PC-3 (cell line): ENCODE measurements at regions not wholly inside any gene's neighbourhood (a gene's known extent, or its start where the extent isn't known, plus 50 kb on each side); places are given as distances from the start of the nearest gene placed in this dataset.

Source experiments
- CTCF ChIP-seq: fragments of 300-600 bp; sonication (generic); conservative IDR thresholded peaks from 2 replicates; pipeline ENCODE4 v1.5.1; 2017; ENCODE audit warnings: antibody characterized with exemption, low read depth, mild to moderate bottlenecking, low read length
- EZH2 ChIP-seq: fragments of 300-600 bp; sonication (generic); IDR thresholded peaks from one replicate; pipeline ENCODE4 v1.6.1; 2017; ENCODE audit warnings: antibody characterized with exemption, mild to moderate bottlenecking, low read length; ENCODE audit not compliant: unreplicated experiment
- EZH2phosphoT487 ChIP-seq: fragments of 300-600 bp; sonication (generic); IDR thresholded peaks from 2 replicates; pipeline ENCODE4 v1.6.1; 2018; ENCODE audit warnings: mild to moderate bottlenecking, antibody characterized with exemption, low read length, borderline replicate concordance

- no peak for TF ChIP-seq EZH2phosphoT487
- no peak for TF ChIP-seq CTCF
- TF ChIP-seq EZH2: no peak
Observed at GRCh38 chr11:32032478-32032877, 58.4 kb upstream of the RCN1 start.
